GM12892 (cell line): ENCODE measurements at regions not wholly inside any gene's neighbourhood (a gene's known extent, or its start where the extent isn't known, plus 50 kb on each side); places are given as distances from the start of the nearest gene placed in this dataset.

Experiments
- POLR2A ChIP-seq: IDR thresholded peaks from 2 replicates; pipeline ENCODE4 v1.6.1; 2011; ENCODE audit warnings: low read depth, low read length, control low read depth
- POLR2AphosphoS5 ChIP-seq: IDR thresholded peaks from 2 replicates; pipeline ENCODE4 v1.6.1; 2011; ENCODE audit warnings: low read depth, low read length, control low read depth

- TF ChIP-seq POLR2A (no peak), POLR2AphosphoS5 (no peak)
Measured at GRCh38 chr2:107462181-107462580, 364.5 kb upstream of the RGPD4 start.
